ENCODE measurements at regions not wholly inside any gene's neighbourhood (a gene's known extent, or its start where the extent isn't known, plus 50 kb on each side); places are given as distances from the start of the nearest gene placed in this dataset.

DNA sequence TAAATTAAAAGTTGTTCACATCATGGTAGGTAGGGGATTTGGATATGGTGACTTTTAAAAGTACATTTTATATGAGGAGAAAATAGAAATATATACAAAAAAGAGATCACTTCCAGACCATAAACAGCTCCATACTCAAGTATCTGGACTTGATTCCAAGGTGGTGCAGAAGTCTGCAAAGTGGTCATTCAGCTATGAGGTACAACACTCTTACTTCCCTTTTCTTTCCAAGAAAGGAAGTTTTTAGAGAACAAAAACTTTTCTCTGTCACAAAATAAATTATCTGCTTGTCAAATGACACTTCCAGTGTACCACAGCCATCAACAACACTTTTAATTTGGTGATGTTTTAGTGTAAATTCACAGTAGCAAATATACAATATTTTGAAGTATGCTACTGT is 1013.5 kb downstream of the GATA3 start:
- Histone ChIP-seq H2BK12ac (ENCODE audit: low read length) (no peak overlapping the region), H2BK120ac (ENCODE audit: low read depth, low read length) (no peak overlapping the region), H2BK5ac (ENCODE audit: low read length) (no peak overlapping the region), H4K91ac (ENCODE audit: low read depth, low read length, poor library complexity) (no peak overlapping the region), H3K9me3 (replicated peaks in 1 of 2; ENCODE audit: control insufficient read depth in 2 of 2, insufficient read depth in 1 of 2, low read depth in 1 of 2, low read length in 2 of 2) (no peaks in the 10 kb centered on the region), H3K79me1 (ENCODE audit: low read depth, low read length) (no peaks in the 10 kb centered on the region), H3K4me2 (ENCODE audit: insufficient read depth, low read length, poor library complexity, severe bottlenecking) (no peak overlapping the region), H2AK5ac (ENCODE audit: low read depth, low read length) (no peak overlapping the region), H2AFZ (ENCODE audit: low read length) (no peak overlapping the region), H3K9ac (ENCODE audit: low read depth, low read length, poor library complexity) (no peak overlapping the region), H3K14ac (ENCODE audit: low read length) (no peak overlapping the region), H3K18ac (ENCODE audit: low read length) (no peak overlapping the region), H3K4me1 (ENCODE audit: control insufficient read depth in 2 of 2, insufficient read depth in 1 of 2, low read depth in 1 of 2, low read length in 2 of 2) (no peaks in the 10 kb centered on the region), H4K8ac (ENCODE audit: low read depth, low read length) (no peak overlapping the region), H3K27me3 (ENCODE audit: control insufficient read depth in 3 of 3, insufficient read depth in 3 of 3, low read depth in 1 of 3, low read length in 3 of 3) (no peaks in the 10 kb centered on the region), H3K36me3 (replicated peaks in 1 of 2; ENCODE audit: control insufficient read depth in 2 of 2, insufficient read depth in 2 of 2, low read length in 2 of 2) (no peaks in the 10 kb centered on the region), H2BK15ac (ENCODE audit: low read length) (no peak overlapping the region), H3K4ac (ENCODE audit: low read length) (no peak overlapping the region), H3K4me3 (ENCODE audit: low read length in 2 of 2) (no peak overlapping the region), H3K27ac (replicated peaks; ENCODE audit: low read length) (no peak overlapping the region), H3K23ac (ENCODE audit: low read depth, low read length, poor library complexity) (no peak overlapping the region)
- DNase-seq (ENCODE audit: low spot score) = no peak

DNA sequence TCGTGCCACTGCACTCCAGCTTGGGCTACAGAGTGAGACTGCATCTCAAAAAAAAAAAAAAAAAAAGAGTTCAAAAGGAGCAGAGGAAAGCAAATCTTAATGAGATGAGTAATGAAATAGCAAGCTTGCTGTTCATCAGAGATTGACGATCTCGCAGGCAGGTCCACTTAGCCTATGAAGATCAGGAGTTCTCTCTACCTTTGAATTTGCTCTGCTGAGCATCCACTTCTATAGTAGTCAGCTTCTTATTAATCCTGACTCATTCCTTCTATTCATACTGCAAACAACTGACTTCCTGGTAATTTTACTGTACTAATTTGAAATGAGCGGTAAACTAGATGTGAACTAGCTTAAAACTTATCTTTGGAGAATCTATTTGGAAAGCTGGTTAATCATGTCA is 1014.6 kb downstream of the GATA3 start:
- no peaks in the 10 kb centered on the region for H3K9me3 ChIP-seq (replicated peaks in 1 of 2; ENCODE audit: control insufficient read depth in 2 of 2, insufficient read depth in 1 of 2, low read depth in 1 of 2, low read length in 2 of 2)
- no peak overlapping the region for H2BK15ac ChIP-seq (ENCODE audit: low read length)
- no peak overlapping the region for H4K8ac ChIP-seq (ENCODE audit: low read depth, low read length)
- H3K4ac ChIP-seq (ENCODE audit: low read length) = no peak overlapping the region
- no peak for DNase-seq (ENCODE audit: low spot score)
- H3K4me3 ChIP-seq (ENCODE audit: low read length in 2 of 2) = no peak overlapping the region
- H4K91ac ChIP-seq (ENCODE audit: low read depth, low read length, poor library complexity) = no peak overlapping the region
- H3K9ac ChIP-seq (ENCODE audit: low read depth, low read length, poor library complexity) = no peak overlapping the region
- H2AK5ac ChIP-seq (ENCODE audit: low read depth, low read length) = no peak overlapping the region
- no peaks in the 10 kb centered on the region for H3K27me3 ChIP-seq (ENCODE audit: control insufficient read depth in 3 of 3, insufficient read depth in 3 of 3, low read depth in 1 of 3, low read length in 3 of 3)
- H3K18ac ChIP-seq (ENCODE audit: low read length) = no peak overlapping the region
- no peak overlapping the region for H3K23ac ChIP-seq (ENCODE audit: low read depth, low read length, poor library complexity)
- no peak overlapping the region for H3K4me2 ChIP-seq (ENCODE audit: insufficient read depth, low read length, poor library complexity, severe bottlenecking)
- H2AFZ ChIP-seq (ENCODE audit: low read length) = no peak overlapping the region
- no peak overlapping the region for H2BK12ac ChIP-seq (ENCODE audit: low read length)
- no peaks in the 10 kb centered on the region for H3K79me1 ChIP-seq (ENCODE audit: low read depth, low read length)
- H2BK5ac ChIP-seq (ENCODE audit: low read length) = no peak overlapping the region
- WGBS, 2 donors (ENCODE audit: extremely low coverage in 2 of 2, insufficient read length in 2 of 2, insufficient replicate concordance in 1 of 2) = no CpG with 5 or more reads among the region's 4 CpGs
- no peaks in the 10 kb centered on the region for H3K4me1 ChIP-seq (ENCODE audit: control insufficient read depth in 2 of 2, insufficient read depth in 1 of 2, low read depth in 1 of 2, low read length in 2 of 2)
- H3K27ac ChIP-seq (replicated peaks; ENCODE audit: low read length) = no peak overlapping the region
- H2BK120ac ChIP-seq (ENCODE audit: low read depth, low read length) = no peak overlapping the region
- H3K36me3 ChIP-seq (replicated peaks in 1 of 2; ENCODE audit: control insufficient read depth in 2 of 2, insufficient read depth in 2 of 2, low read length in 2 of 2) = no peaks in the 10 kb centered on the region
- no peak overlapping the region for H3K14ac ChIP-seq (ENCODE audit: low read length)

DNA sequence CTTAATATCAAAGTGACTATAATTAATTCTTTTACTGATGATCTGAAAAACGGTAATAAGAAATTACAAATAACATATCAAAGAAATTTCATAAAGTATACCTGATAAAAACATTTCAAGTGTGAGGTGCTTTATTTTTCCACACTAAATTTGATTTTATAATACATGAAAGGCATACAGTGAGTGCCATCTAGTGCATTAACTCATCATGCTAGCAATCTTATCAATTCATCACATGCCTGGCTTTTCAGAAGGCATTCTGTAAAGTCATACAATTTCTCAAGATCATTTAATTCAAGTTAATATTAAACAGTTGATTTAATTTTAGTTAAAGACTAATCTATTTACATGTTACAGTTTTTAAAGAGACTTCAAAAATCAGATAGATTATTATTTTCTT is 1020.9 kb downstream of the GATA3 start:
- H2BK5ac ChIP-seq (ENCODE audit: low read length) = no peak overlapping the region
- H4K91ac ChIP-seq (ENCODE audit: low read depth, low read length, poor library complexity) = no peak overlapping the region
- no peak overlapping the region for H2BK120ac ChIP-seq (ENCODE audit: low read depth, low read length)
- H3K4me2 ChIP-seq (ENCODE audit: insufficient read depth, low read length, poor library complexity, severe bottlenecking) = no peak overlapping the region
- no peaks in the 10 kb centered on the region for H3K79me1 ChIP-seq (ENCODE audit: low read depth, low read length)
- no peaks in the 10 kb centered on the region for H3K36me3 ChIP-seq (replicated peaks in 1 of 2; ENCODE audit: control insufficient read depth in 2 of 2, insufficient read depth in 2 of 2, low read length in 2 of 2)
- DNase-seq (ENCODE audit: low spot score) = no peak
- H2BK15ac ChIP-seq (ENCODE audit: low read length) = no peak overlapping the region
- H2AK5ac ChIP-seq (ENCODE audit: low read depth, low read length) = no peak overlapping the region
- no peak overlapping the region for H2BK12ac ChIP-seq (ENCODE audit: low read length)
- no peaks in the 10 kb centered on the region for H3K9me3 ChIP-seq (replicated peaks in 1 of 2; ENCODE audit: control insufficient read depth in 2 of 2, insufficient read depth in 1 of 2, low read depth in 1 of 2, low read length in 2 of 2)
- no peak overlapping the region for H3K4me3 ChIP-seq (ENCODE audit: low read length in 2 of 2)
- no peak overlapping the region for H3K27ac ChIP-seq (replicated peaks; ENCODE audit: low read length)
- no peaks in the 10 kb centered on the region for H3K27me3 ChIP-seq (ENCODE audit: control insufficient read depth in 3 of 3, insufficient read depth in 3 of 3, low read depth in 1 of 3, low read length in 3 of 3)
- no CpG with 5 or more reads among the region's 1 CpG for WGBS, 2 donors (ENCODE audit: extremely low coverage in 2 of 2, insufficient read length in 2 of 2, insufficient replicate concordance in 1 of 2)
- no peak overlapping the region for H3K14ac ChIP-seq (ENCODE audit: low read length)
- H3K18ac ChIP-seq (ENCODE audit: low read length) = no peak overlapping the region
- no peak overlapping the region for H4K8ac ChIP-seq (ENCODE audit: low read depth, low read length)
- no peaks in the 10 kb centered on the region for H3K4me1 ChIP-seq (ENCODE audit: control insufficient read depth in 2 of 2, insufficient read depth in 1 of 2, low read depth in 1 of 2, low read length in 2 of 2)
- no peak overlapping the region for H2AFZ ChIP-seq (ENCODE audit: low read length)
- H3K4ac ChIP-seq (ENCODE audit: low read length) = no peak overlapping the region
- no peak overlapping the region for H3K9ac ChIP-seq (ENCODE audit: low read depth, low read length, poor library complexity)
- no peak overlapping the region for H3K23ac ChIP-seq (ENCODE audit: low read depth, low read length, poor library complexity)

DNA sequence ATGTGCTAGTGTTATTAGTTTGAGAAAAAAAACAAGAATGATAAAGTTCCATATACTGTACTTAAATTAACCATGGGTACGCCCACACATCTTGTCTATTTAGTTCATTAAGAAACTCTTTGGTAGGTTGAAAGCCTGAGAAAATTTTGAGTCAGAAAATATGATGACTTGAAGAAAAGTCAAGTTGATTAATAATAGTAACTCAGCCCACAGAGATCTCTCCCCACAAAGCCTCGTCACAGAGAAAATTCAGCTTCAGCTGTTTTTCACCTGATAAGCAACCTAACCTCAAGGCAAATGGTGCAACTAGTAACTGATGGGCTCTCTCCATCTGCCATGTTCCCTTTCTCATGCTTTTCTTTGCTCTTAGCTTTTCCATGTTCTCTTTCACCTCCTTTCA is 1021.6 kb downstream of the GATA3 start:
- H3K4me1 ChIP-seq (ENCODE audit: control insufficient read depth in 2 of 2, insufficient read depth in 1 of 2, low read depth in 1 of 2, low read length in 2 of 2) = no peaks in the 10 kb centered on the region
- no CpG with 5 or more reads among the region's 2 CpGs for WGBS, 2 donors (ENCODE audit: extremely low coverage in 2 of 2, insufficient read length in 2 of 2, insufficient replicate concordance in 1 of 2)
- no peak overlapping the region for H2AK5ac ChIP-seq (ENCODE audit: low read depth, low read length)
- H3K36me3 ChIP-seq (replicated peaks in 1 of 2; ENCODE audit: control insufficient read depth in 2 of 2, insufficient read depth in 2 of 2, low read length in 2 of 2) = no peaks in the 10 kb centered on the region
- H2BK12ac ChIP-seq (ENCODE audit: low read length) = no peak overlapping the region
- H3K27ac ChIP-seq (replicated peaks; ENCODE audit: low read length) = no peak overlapping the region
- H3K27me3 ChIP-seq (ENCODE audit: control insufficient read depth in 3 of 3, insufficient read depth in 3 of 3, low read depth in 1 of 3, low read length in 3 of 3) = no peaks in the 10 kb centered on the region
- H2BK15ac ChIP-seq (ENCODE audit: low read length) = no peak overlapping the region
- H2BK5ac ChIP-seq (ENCODE audit: low read length) = no peak overlapping the region
- DNase-seq (ENCODE audit: low spot score) = no peak
- no peak overlapping the region for H4K91ac ChIP-seq (ENCODE audit: low read depth, low read length, poor library complexity)
- H3K9me3 ChIP-seq (replicated peaks in 1 of 2; ENCODE audit: control insufficient read depth in 2 of 2, insufficient read depth in 1 of 2, low read depth in 1 of 2, low read length in 2 of 2) = no peaks in the 10 kb centered on the region
- no peak overlapping the region for H3K18ac ChIP-seq (ENCODE audit: low read length)
- no peak overlapping the region for H3K4ac ChIP-seq (ENCODE audit: low read length)
- H3K4me3 ChIP-seq (ENCODE audit: low read length in 2 of 2) = no peak overlapping the region
- no peaks in the 10 kb centered on the region for H3K79me1 ChIP-seq (ENCODE audit: low read depth, low read length)
- H2BK120ac ChIP-seq (ENCODE audit: low read depth, low read length) = no peak overlapping the region
- H3K14ac ChIP-seq (ENCODE audit: low read length) = no peak overlapping the region
- no peak overlapping the region for H4K8ac ChIP-seq (ENCODE audit: low read depth, low read length)
- H2AFZ ChIP-seq (ENCODE audit: low read length) = no peak overlapping the region
- H3K23ac ChIP-seq (ENCODE audit: low read depth, low read length, poor library complexity) = no peak overlapping the region
- no peak overlapping the region for H3K4me2 ChIP-seq (ENCODE audit: insufficient read depth, low read length, poor library complexity, severe bottlenecking)
- H3K9ac ChIP-seq (ENCODE audit: low read depth, low read length, poor library complexity) = no peak overlapping the region

Data from neuronal stem cell (in vitro differentiated cells).